Endodermal cell (in vitro differentiated cells): ENCODE measurements at regions not wholly inside any gene's neighbourhood (a gene's known extent, or its start where the extent isn't known, plus 50 kb on each side); places are given as distances from the start of the nearest gene placed in this dataset.

Source experiments
- DNase-seq: peaks from one replicate; pipeline ENCODE4 v3.0.0-alpha.2; 2017
- H3K27ac ChIP-seq: 2 replicates; pipeline ENCODE4 v1.5.1; 2013; ENCODE audit warnings: mild to moderate bottlenecking, low read depth, low read length, moderate library complexity
- H3K27me3 ChIP-seq: 2 replicates; pipeline ENCODE4 v1.6.1; 2013; ENCODE audit warnings: mild to moderate bottlenecking, low read length, moderate library complexity; ENCODE audit not compliant: insufficient read depth, control insufficient read depth, poor library complexity, severe bottlenecking
- H3K36me3 ChIP-seq: 2 replicates; pipeline ENCODE4 v1.7.0; 2013; ENCODE audit warnings: mild to moderate bottlenecking, low read length, moderate library complexity; ENCODE audit not compliant: control insufficient read depth, insufficient read depth
- H3K4me1 ChIP-seq: one replicate; pipeline ENCODE4 v1.7.0; 2013; ENCODE audit warnings: low read length; ENCODE audit not compliant: control insufficient read depth, insufficient read depth
- H3K4me3 ChIP-seq: 2 replicates; pipeline ENCODE4 v1.5.1; 2013; ENCODE audit warnings: mild to moderate bottlenecking, low read length, moderate library complexity
- H3K9ac ChIP-seq: 2 replicates; pipeline ENCODE4 v1.6.1; 2013; ENCODE audit warnings: mild to moderate bottlenecking, low read length, moderate library complexity; ENCODE audit not compliant: poor library complexity, severe bottlenecking; ENCODE audit errors: extremely low read depth
- H3K9me3 ChIP-seq: 2 replicates; pipeline ENCODE4 v1.6.1; 2013; ENCODE audit warnings: mild to moderate bottlenecking, low read length, moderate library complexity; ENCODE audit not compliant: control insufficient read depth
- H3K27ac Mint-ChIP-seq: 2 replicates; pipeline ENCODE4 v1.8.0; 2020; ENCODE audit warnings: mixed read lengths
- H3K27me3 Mint-ChIP-seq: 2 replicates; pipeline ENCODE4 v1.8.0; 2021; ENCODE audit warnings: mild to moderate bottlenecking, mixed read lengths; ENCODE audit not compliant: insufficient read depth
- H3K36me3 Mint-ChIP-seq: 2 replicates; pipeline ENCODE4 v1.8.0; 2020; ENCODE audit warnings: low read depth, mixed read lengths
- H3K4me1 Mint-ChIP-seq: 2 replicates; pipeline ENCODE4 v1.8.0; 2020; ENCODE audit warnings: mixed read lengths
- H3K4me3 Mint-ChIP-seq: 2 replicates; pipeline ENCODE4 v1.8.0; 2020; ENCODE audit warnings: mild to moderate bottlenecking, moderate library complexity, mixed read lengths
- H3K9me3 Mint-ChIP-seq: 2 replicates; pipeline ENCODE4 v1.8.0; 2020; ENCODE audit warnings: mild to moderate bottlenecking, mixed read lengths
- WGBS, 2 experiments: methylation state at CpG; one replicate each; pipeline versions ENCODE4 v1.1.5 to v1.1.7; 2013; ENCODE audit warnings: missing lambda C conversion rate in 2 of 2, mixed read lengths in 1 of 2; ENCODE audit not compliant: insufficient coverage in 1 of 2, insufficient read length in 1 of 2; 5-methylcytosine and 5-hydroxymethylcytosine counted together
- TF ChIP-seq, protein P1 (sequence below): fragments of 200-600 bp; sonication (generic); conservative IDR thresholded peaks from 2 replicates; pipeline ENCODE4 v1.5.0; 2021; ENCODE audit warnings: antibody characterized with exemption, mild to moderate bottlenecking

DNA sequence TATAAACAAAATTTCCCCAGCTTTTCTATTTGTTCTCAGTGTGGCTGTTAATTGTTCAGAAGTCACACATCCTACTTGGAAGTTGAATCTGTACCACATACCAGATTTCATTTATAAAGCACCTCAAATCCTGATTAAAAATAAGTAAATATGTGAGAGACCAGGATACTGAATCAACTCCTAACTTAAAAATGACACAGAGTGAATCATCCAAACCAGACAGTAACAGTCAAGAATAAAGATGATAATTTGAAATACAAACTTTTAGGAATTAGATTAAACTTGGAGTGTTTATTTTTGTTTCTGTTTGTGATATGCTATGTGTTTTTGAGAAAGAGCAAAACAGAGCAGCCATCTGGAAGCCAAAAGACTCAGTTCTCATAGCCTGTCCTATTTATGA, 633.2 kb upstream of the RORB start:
- H3K9me3 Mint-ChIP-seq = no peaks in the 10 kb centered on the region
- H3K27ac Mint-ChIP-seq = no peak overlapping the region
- Histone ChIP-seq H3K4me1 (no peaks in the 10 kb centered on the region), H3K4me3 (no peak overlapping the region), H3K27me3 (no peaks in the 10 kb centered on the region), H3K9me3 (no peaks in the 10 kb centered on the region), H3K9ac (no peak overlapping the region), H3K36me3 (no peaks in the 10 kb centered on the region), H3K27ac (no peak overlapping the region)
- H3K4me1 Mint-ChIP-seq = no peaks in the 10 kb centered on the region
- no peaks in the 10 kb centered on the region for H3K36me3 Mint-ChIP-seq
- H3K27me3 Mint-ChIP-seq = no peaks in the 10 kb centered on the region
- TF ChIP-seq, protein P1, sequence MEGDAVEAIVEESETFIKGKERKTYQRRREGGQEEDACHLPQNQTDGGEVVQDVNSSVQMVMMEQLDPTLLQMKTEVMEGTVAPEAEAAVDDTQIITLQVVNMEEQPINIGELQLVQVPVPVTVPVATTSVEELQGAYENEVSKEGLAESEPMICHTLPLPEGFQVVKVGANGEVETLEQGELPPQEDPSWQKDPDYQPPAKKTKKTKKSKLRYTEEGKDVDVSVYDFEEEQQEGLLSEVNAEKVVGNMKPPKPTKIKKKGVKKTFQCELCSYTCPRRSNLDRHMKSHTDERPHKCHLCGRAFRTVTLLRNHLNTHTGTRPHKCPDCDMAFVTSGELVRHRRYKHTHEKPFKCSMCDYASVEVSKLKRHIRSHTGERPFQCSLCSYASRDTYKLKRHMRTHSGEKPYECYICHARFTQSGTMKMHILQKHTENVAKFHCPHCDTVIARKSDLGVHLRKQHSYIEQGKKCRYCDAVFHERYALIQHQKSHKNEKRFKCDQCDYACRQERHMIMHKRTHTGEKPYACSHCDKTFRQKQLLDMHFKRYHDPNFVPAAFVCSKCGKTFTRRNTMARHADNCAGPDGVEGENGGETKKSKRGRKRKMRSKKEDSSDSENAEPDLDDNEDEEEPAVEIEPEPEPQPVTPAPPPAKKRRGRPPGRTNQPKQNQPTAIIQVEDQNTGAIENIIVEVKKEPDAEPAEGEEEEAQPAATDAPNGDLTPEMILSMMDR = no peak
- DNase-seq = no peak
- H3K4me3 Mint-ChIP-seq = no peak overlapping the region

DNA sequence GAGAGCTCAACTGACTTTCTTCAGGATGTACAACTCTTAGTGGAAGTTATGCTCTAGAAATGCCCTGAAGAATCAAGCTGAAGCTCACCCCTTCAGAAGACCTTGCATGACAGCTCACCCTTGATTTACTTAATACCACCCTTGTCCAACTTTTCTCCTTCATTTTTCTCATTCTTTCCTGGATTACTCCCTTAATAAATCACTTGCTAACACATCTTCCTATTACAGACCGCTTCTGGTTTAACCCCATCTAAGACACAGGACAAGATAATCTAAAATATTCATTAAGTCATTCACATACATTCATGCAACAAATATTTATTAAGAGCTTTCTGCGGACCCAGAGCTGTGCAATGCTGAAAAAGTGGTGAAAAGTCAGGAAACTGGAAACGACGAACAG, 630.7 kb upstream of the RORB start:
- no peak overlapping the region for H3K4me3 Mint-ChIP-seq
- H3K36me3 ChIP-seq = no peaks in the 10 kb centered on the region
- no peaks in the 10 kb centered on the region for H3K36me3 Mint-ChIP-seq
- peaks cover 6% of the 10 kb centered on the region for H3K4me1 Mint-ChIP-seq
- DNase-seq = no peak
- H3K9ac ChIP-seq = no peak overlapping the region
- WGBS, 2 experiments = 92% methylated on average over 4 of the region's 4 CpGs; no CpG with 5 or more reads in 1 of the 2 experiments
- H3K27ac ChIP-seq = no peak overlapping the region
- no peaks in the 10 kb centered on the region for H3K27me3 ChIP-seq
- no peaks in the 10 kb centered on the region for H3K9me3 Mint-ChIP-seq
- TF ChIP-seq, protein P1 = no peak
- no peaks in the 10 kb centered on the region for H3K9me3 ChIP-seq
- H3K4me3 ChIP-seq = no peak overlapping the region
- H3K27me3 Mint-ChIP-seq = no peaks in the 10 kb centered on the region
- H3K4me1 ChIP-seq = no peaks in the 10 kb centered on the region
- H3K27ac Mint-ChIP-seq = no peak overlapping the region

DNA sequence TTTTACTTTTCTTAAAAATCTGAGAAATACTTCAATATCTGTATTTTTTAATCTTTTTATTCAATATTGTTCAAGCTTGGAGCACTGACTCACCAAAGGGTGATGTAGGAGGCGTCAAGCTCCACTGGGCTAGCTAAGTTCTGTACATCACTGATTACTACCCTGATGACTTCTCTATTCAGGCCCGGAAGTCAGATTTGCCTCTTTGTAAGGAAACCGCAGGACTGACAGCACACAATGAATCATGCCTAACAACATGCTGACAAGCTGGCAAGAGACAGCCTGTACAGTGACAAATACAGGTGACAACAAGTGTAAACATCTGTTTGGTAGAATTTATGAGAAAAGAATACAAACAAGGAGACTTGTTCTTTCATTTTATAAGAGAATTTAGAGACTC, 627.9 kb upstream of the RORB start:
- no peaks in the 10 kb centered on the region for H3K36me3 ChIP-seq
- no peaks in the 10 kb centered on the region for H3K9me3 Mint-ChIP-seq
- no peak for DNase-seq
- H3K27ac ChIP-seq = no peak overlapping the region
- WGBS, 2 experiments = 82 to 89% methylated on average over 3 of the region's 3 CpGs
- peaks cover 3% of the 10 kb centered on the region for H3K4me1 ChIP-seq
- no peaks in the 10 kb centered on the region for H3K36me3 Mint-ChIP-seq
- no peaks in the 10 kb centered on the region for H3K9me3 ChIP-seq
- H3K9ac ChIP-seq = no peak overlapping the region
- H3K27me3 Mint-ChIP-seq = no peaks in the 10 kb centered on the region
- H3K27me3 ChIP-seq = no peaks in the 10 kb centered on the region
- H3K4me1 Mint-ChIP-seq = peaks cover 9% of the 10 kb centered on the region
- no peak overlapping the region for H3K4me3 ChIP-seq
- no peak overlapping the region for H3K4me3 Mint-ChIP-seq
- TF ChIP-seq, protein P1 = no peak
- H3K27ac Mint-ChIP-seq = no peak overlapping the region
